ENCODE measurements at regions not wholly inside any gene's neighbourhood (a gene's known extent, or its start where the extent isn't known, plus 50 kb on each side); places are given as distances from the start of the nearest gene placed in this dataset.

GRCh38 chr1:3954170-3955169 lies 54.4 kb upstream of the C1orf174 start:
- FAIRE-seq (no peak), DNase-seq (ENCODE audit: insufficient read length, low spot score) (no peak)

GRCh38 chr1:3955196-3955772 lies 55.2 kb upstream of the C1orf174 start:
- no peak for DNase-seq (ENCODE audit: insufficient read length, low spot score)
- FAIRE-seq, result no peak

GRCh38 chr1:3956527-3957170 lies 56.6 kb upstream of the C1orf174 start:
- FAIRE-seq (no peak), DNase-seq (ENCODE audit: insufficient read length, low spot score) (no peak)

- FAIRE-seq, result no peak
- DNase-seq (ENCODE audit: insufficient read length, low spot score), result no peak
Observed at GRCh38 chr1:3959361-3959760, 59.3 kb upstream of the C1orf174 start.

- FAIRE-seq (no peak), DNase-seq (ENCODE audit: insufficient read length, low spot score) (no peak)
Observed at GRCh38 chr1:3963554-3963953, 63.5 kb upstream of the C1orf174 start.

- DNase-seq (ENCODE audit: insufficient read length, low spot score) (no peak), FAIRE-seq (no peak)
Observed at GRCh38 chr1:3965693-3966092, 65.6 kb upstream of the C1orf174 start.

GRCh38 chr1:3968851-3969250 lies 68.8 kb upstream of the C1orf174 start:
- DNase-seq (ENCODE audit: insufficient read length, low spot score) (no peak), FAIRE-seq (no peak)

GRCh38 chr1:3971981-3972380 lies 71.9 kb upstream of the C1orf174 start:
- DNase-seq (ENCODE audit: insufficient read length, low spot score) (no peak), FAIRE-seq (no peak)

GRCh38 chr1:3975903-3976630 lies 76.0 kb upstream of the C1orf174 start:
- DNase-seq (ENCODE audit: insufficient read length, low spot score) (no peak), FAIRE-seq (no peak)

GRCh38 chr1:3976821-3977220 lies 76.7 kb upstream of the C1orf174 start:
- no peak for FAIRE-seq
- no peak for DNase-seq (ENCODE audit: insufficient read length, low spot score)

- DNase-seq (ENCODE audit: insufficient read length, low spot score) (no peak), FAIRE-seq (no peak)
Observed at GRCh38 chr1:3978196-3978989, 78.3 kb upstream of the C1orf174 start.

- FAIRE-seq (no peak), DNase-seq (ENCODE audit: insufficient read length, low spot score) (no peak)
Observed at GRCh38 chr1:3978990-3979325, 78.9 kb upstream of the C1orf174 start.

- FAIRE-seq (no peak), DNase-seq (ENCODE audit: insufficient read length, low spot score) (no peak)
Observed at GRCh38 chr1:3981261-3981660, 81.2 kb upstream of the C1orf174 start.

GRCh38 chr1:3981746-3982505 lies 81.9 kb upstream of the C1orf174 start:
- DNase-seq (ENCODE audit: insufficient read length, low spot score) (no peak), FAIRE-seq (no peak)

GRCh38 chr1:3983181-3983580 lies 83.1 kb upstream of the C1orf174 start:
- FAIRE-seq (no peak), DNase-seq (ENCODE audit: insufficient read length, low spot score) (no peak)

GRCh38 chr1:3984586-3984985 lies 84.5 kb upstream of the C1orf174 start:
- no peak for FAIRE-seq
- no peak for DNase-seq (ENCODE audit: insufficient read length, low spot score)

GRCh38 chr1:3986686-3987218 lies 86.7 kb upstream of the C1orf174 start:
- no peak for DNase-seq (ENCODE audit: insufficient read length, low spot score)
- FAIRE-seq, result no peak

GRCh38 chr1:3987669-3988235 lies 87.7 kb upstream of the C1orf174 start:
- FAIRE-seq (no peak), DNase-seq (ENCODE audit: insufficient read length, low spot score) (no peak)

- FAIRE-seq (no peak), DNase-seq (ENCODE audit: insufficient read length, low spot score) (no peak)
Observed at GRCh38 chr1:3988431-3988830, 88.4 kb upstream of the C1orf174 start.

All from GM19239 (cell line).